Stimulated activated CD8-positive, alpha-beta memory T cell treated with anti-CD3 and anti-CD28 coated beads, Interleukin-15, amount 100 ng/mL, for 4 hours (primary cell): ENCODE measurements at regions not wholly inside any gene's neighbourhood (a gene's known extent, or its start where the extent isn't known, plus 50 kb on each side); places are given as distances from the start of the nearest gene placed in this dataset.

Experiments
- DNase-seq, 2 donors: peaks; one replicate each; pipeline ENCODE4 v3.0.0-alpha.2; 2020; ENCODE audit warnings: low read depth in 2 of 2

GRCh38 chr2:173644146-173644545, 289.5 kb downstream of the CDCA7 start:
- DNase-seq = no peak

DNA sequence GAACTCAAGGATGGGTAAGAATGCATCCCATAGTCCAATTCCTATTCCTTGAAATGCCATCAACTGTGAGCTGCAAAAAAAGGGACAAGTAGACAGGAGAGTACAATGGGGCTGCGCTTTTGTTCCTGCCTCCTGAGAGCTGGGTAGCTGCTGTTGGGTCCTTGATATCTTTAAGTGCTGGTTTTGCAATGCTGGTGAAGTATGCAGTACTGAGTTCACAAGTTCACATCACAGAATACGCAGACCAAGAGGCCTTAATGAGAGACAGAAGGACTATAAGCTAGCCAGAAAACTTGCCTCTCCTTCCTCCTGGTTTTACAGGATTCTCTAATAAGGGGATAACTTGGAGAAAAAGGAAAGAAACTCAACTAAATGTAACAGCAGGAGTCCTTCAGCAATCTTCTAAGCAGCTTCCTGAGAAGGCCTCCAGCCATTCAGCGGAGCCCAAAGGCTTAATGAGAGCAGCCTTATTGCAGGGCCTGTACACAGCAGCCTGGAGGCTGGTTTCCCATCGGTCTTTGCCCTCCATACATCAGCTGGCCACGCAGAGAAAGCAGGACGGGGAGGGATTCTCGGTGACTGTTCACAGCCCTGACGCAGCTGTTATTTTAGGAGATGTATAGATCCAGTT, 293.1 kb downstream of the CDCA7 start:
- no peak for DNase-seq

- DNase-seq = no peak
Observed at GRCh38 chr2:173648816-173649215, 294.1 kb downstream of the CDCA7 start.

GRCh38 chr2:173649527-173650219, 295.0 kb downstream of the CDCA7 start:
- DNase-seq = no peak

DNA sequence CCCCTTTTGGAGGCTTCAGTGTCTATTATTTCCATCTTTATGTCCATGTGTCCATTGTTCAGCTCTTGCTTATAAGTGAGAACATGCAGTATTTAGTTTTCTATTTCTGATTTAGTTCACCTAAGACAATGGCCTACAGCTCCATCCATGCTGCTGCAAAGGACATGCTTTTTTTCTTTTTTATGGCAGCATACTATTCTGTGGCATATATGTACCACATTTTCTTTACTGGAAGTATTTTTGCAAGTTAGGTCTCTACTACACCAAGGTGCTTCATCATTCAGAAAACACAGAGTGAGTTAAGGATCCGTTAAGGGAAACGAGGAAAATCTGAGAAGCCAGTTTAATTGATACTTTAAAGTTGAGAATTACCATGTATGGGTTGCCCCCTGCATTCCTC, 297.2 kb downstream of the CDCA7 start:
- DNase-seq = no peak

GRCh38 chr2:173652311-173652710, 297.6 kb downstream of the CDCA7 start:
- no peak for DNase-seq

GRCh38 chr2:173652767-173653431, 298.2 kb downstream of the CDCA7 start:
- DNase-seq = no peak

DNA sequence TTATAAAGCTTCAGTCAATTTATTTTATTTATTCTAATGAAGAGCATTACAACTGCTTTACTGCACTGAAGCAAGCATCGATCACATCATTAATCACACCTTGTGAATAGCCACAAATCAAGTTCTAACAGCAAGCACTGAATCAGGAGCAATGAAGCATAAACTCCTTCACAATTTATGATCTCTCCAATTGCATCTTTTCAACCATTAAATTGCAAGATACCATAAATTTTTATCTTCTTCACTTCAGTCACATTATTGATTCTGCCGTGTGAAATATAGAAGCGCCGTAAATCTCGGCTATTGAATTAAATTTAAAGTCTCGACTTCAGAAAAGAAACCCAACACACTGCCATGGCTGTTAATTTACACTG, 298.7 kb downstream of the CDCA7 start:
- DNase-seq = no peak

GRCh38 chr2:173654161-173654895, 299.7 kb downstream of the CDCA7 start:
- no peak for DNase-seq

- no peak for DNase-seq
Observed at GRCh38 chr2:173654896-173655265, 300.2 kb downstream of the CDCA7 start.

- no peak for DNase-seq
Observed at GRCh38 chr2:173656086-173656485, 301.4 kb downstream of the CDCA7 start.

- no peak for DNase-seq
Observed at GRCh38 chr2:173657996-173658717, 303.5 kb downstream of the CDCA7 start.

GRCh38 chr2:173658946-173659371, 304.3 kb downstream of the CDCA7 start:
- DNase-seq = no peak

DNA sequence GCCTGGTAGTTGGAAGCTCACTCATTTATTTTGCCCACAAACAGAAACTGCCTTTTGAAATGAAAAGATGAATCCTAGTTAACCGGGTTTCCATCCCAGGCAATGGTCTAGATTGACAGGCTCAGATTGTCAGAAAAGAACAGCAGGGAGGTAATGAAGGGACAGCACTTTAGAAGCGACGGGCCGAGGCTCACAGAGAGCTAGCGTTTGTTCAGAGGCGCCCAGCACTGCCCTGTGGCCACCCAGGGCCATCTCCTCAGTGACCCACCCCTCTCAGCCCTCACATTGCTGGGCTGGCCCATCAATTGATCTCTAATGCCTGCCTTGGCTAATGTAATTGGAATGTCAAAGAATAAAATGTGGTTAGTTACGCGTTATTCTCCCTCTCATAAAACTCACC, 304.8 kb downstream of the CDCA7 start:
- no peak for DNase-seq

DNA sequence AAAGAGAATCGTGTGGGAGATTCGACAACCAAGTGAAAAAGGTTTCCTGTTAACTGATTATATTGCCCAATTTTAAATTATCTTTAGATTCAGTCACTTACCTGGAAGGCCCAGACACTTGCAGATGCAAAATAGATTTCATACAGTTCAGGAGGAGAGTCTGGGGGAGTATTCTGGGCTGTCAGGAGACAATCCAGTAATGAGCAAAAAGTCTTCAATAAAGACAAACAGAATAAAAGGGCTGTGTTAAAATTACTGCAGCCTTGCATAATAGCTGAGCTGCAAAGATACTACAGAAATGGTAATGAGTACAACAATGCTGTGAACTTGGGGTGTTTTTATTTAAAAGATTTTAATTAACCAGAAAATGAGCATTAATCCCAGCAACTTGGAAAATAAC, 303.6 kb downstream of the SP3 start:
- DNase-seq = no peak

DNA sequence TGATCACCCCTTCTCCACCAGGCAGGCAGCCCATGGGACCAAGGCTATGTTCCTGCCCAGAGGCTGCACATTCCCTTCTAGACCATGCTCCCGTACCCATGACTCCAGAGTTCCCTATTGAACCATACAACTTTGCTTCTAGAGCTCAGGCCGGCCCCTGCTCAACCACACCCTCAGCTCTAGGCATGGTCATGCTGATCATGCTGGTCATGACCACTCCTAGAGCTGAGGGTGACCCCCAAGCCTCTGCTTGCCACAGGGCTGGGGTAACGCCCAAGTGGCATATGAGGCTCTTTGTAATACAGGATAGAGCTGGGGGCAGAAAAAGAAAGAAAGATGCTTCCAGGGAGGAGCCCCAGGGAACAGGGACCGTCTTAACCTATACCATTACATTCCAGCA, 301.8 kb downstream of the SP3 start:
- no peak for DNase-seq

DNA sequence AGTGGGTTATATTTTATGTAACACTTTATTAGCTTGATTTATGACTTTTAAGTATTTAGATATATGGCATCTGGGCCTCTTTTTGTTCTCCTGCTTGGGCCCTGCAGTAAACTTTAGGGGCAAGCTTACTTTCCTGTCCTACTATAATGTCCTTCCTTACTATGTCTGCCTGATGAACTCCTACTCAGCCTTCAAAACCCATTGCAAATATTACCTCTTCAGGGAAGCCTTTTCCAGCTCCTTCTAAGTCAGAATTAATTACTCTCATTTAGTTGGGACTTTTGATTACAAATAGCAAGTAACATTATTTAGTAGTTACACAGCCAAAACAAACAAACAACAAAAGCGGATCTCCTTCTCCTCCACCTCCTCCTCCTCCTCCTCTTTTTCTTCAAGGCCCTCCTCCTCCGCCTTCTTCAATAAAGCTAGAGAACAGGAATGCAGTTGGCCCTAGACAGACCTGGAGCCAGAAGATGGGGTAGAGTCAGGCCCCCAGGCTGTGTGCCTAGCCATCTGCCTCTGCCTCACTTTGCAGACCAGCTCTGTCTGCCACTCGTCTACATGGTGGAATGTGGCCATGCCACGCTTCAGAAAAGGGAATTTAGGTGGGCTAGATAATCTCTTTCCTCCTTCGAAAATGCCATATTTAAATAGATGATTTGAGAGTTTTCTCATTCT, 301.2 kb downstream of the SP3 start:
- DNase-seq = no peak

DNA sequence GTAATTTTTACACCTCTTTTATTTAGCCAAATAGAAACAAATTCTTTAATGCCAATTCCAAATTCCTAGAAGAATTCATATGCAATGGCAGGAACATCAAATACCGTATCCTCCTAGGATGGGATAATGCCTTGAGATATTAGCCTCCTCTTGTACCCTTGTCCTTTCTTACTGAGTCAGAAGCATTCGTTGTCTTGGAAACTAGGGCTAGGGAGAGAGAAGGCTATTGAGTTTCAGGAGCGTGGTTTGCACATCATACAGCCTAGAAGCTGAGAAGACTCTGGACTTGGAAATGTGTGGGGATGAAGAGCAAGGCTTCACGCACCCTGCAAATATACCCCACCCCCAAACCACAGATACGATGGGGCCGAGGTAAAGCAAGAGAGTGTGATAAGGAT, 300.7 kb downstream of the SP3 start:
- no peak for DNase-seq

GRCh38 chr2:173666171-173666888, 298.8 kb downstream of the SP3 start:
- no peak for DNase-seq

- no peak for DNase-seq
Observed at GRCh38 chr2:173667014-173667413, 298.2 kb downstream of the SP3 start.

DNA sequence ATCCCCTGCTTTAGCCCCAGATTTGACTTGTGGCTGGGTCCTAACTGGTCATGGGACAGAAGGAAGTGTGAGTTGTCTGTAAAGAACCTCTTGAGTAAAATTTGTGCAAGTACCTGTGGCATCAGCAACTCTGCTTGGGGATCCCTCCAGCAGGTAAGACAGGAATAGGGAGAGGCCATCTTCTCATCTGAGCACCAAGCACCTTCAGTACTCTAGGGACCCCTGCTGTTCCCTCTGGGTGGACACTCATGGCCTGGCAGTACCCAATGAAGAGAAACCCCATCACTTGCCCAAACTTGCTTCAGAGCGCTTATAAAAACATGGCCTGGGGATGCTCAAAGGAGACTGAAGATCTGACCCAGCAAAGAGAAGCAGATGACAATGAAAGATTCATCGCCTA, 297.8 kb downstream of the SP3 start:
- DNase-seq = no peak
